ENCODE measurements at regions not wholly inside any gene's neighbourhood (a gene's known extent, or its start where the extent isn't known, plus 50 kb on each side); places are given as distances from the start of the nearest gene placed in this dataset.

DNA sequence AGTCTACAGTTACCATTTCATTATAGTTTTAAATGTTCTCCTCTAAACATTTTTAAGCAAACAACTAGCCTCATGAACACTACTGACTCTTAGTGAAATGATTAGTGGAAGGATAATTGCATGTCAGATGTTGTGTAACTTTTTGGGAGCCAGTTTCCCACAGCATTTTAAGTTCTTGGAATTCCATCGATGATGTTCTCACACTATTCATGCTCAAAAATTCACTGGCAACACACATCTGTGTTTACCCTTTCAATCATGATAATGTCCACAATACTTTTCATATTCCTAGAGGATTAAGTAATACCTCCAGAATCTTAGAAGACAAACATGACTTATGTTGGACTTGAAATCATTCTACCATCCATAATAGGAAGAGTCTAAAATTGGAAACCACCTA, 678.1 kb upstream of the ID4 start:
- DNase-seq (ENCODE audit: low read depth), result no peak
- TF ChIP-seq, protein P1, sequence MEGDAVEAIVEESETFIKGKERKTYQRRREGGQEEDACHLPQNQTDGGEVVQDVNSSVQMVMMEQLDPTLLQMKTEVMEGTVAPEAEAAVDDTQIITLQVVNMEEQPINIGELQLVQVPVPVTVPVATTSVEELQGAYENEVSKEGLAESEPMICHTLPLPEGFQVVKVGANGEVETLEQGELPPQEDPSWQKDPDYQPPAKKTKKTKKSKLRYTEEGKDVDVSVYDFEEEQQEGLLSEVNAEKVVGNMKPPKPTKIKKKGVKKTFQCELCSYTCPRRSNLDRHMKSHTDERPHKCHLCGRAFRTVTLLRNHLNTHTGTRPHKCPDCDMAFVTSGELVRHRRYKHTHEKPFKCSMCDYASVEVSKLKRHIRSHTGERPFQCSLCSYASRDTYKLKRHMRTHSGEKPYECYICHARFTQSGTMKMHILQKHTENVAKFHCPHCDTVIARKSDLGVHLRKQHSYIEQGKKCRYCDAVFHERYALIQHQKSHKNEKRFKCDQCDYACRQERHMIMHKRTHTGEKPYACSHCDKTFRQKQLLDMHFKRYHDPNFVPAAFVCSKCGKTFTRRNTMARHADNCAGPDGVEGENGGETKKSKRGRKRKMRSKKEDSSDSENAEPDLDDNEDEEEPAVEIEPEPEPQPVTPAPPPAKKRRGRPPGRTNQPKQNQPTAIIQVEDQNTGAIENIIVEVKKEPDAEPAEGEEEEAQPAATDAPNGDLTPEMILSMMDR (IDR thresholded peaks at IDR 0.05; ENCODE audit: low read depth, low read length, missing control alignments), result no peak
- no peak overlapping the region for H3K4me3 ChIP-seq (ENCODE audit: low read depth, low read length)

- TF ChIP-seq, protein P1 (IDR thresholded peaks at IDR 0.05; ENCODE audit: low read depth, low read length, missing control alignments), result no peak
- DNase-seq (ENCODE audit: low read depth), result no peak
- no peak overlapping the region for H3K4me3 ChIP-seq (ENCODE audit: low read depth, low read length)
These were observed 677.6 kb upstream of the ID4 start for GRCh38 chr6:19159561-19159960.

- H3K4me3 ChIP-seq (ENCODE audit: low read depth, low read length), result no peak overlapping the region
These were observed 677.0 kb upstream of the ID4 start for GRCh38 chr6:19160081-19160730.

GRCh38 chr6:19167251-19167650, 669.9 kb upstream of the ID4 start:
- no peak overlapping the region for H3K4me3 ChIP-seq (ENCODE audit: low read depth, low read length)
- no peak for DNase-seq (ENCODE audit: low read depth)
- TF ChIP-seq, protein P1 (IDR thresholded peaks at IDR 0.05; ENCODE audit: low read depth, low read length, missing control alignments), result no peak

More at GRCh38 chr6:19160081-19160730, 677.0 kb upstream of the ID4 start:
- TF ChIP-seq, protein P1 (IDR thresholded peaks at IDR 0.05; ENCODE audit: low read depth, low read length, missing control alignments), result no peak
- DNase-seq (ENCODE audit: low read depth), result no peak

- no peak overlapping the region for H3K4me3 ChIP-seq (ENCODE audit: low read depth, low read length)
- DNase-seq (ENCODE audit: low read depth), result no peak
- TF ChIP-seq, protein P1 (IDR thresholded peaks at IDR 0.05; ENCODE audit: low read depth, low read length, missing control alignments), result no peak
These were observed 667.8 kb upstream of the ID4 start for GRCh38 chr6:19169366-19169765.

DNA sequence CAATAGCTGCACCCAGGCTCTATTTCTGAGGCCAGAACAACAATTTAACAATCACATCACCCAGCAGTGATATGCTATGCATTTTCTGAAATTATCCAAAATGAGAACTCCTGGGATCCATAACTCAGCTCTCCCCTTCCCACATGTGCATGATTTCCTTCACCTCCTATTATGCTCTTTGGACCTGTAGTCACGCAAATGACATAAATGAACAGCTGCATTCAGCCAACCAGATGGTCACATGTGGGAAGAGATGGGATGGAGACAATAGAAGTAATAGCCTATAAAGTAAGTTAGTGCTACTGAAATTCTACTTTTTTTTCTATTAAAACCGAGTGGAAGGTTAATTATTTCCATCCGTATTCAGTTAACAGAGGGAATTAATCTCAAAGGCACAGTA, 662.1 kb upstream of the ID4 start:
- TF ChIP-seq, protein P1 (IDR thresholded peaks at IDR 0.05; ENCODE audit: low read depth, low read length, missing control alignments), result no peak
- no peak for DNase-seq (ENCODE audit: low read depth)
- H3K4me3 ChIP-seq (ENCODE audit: low read depth, low read length), result no peak overlapping the region

All from GM12864 (cell line).